ENCODE measurements at regions not wholly inside any gene's neighbourhood (a gene's known extent, or its start where the extent isn't known, plus 50 kb on each side); places are given as distances from the start of the nearest gene placed in this dataset.
"Not testable (repeated sequence)": the region's sequence is repeated elsewhere in the genome, so short reads cannot be mapped to it uniquely, and the experiment has no call there.

DNA sequence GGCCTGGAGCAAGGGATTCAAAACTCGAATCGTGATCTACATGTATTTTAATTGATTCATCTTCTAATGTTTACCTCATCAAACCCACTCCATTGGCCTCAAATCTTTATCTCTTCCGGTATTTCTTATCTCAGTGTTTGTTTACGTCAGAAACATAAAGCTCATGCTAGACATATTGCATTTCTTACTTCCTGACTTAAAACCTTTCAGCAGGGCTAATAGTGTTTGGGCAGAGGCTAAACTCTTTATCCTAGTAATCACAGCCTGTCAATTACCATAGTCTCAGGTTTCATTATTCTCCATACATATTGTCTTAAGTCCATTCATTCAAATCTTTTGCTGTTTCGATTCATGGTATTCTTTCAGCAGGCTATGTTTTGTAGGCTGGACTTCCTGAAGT is 81.3 kb upstream of the AGR3 start:
- no peak overlapping the region for H3K4me3 ChIP-seq
- no peak overlapping the region for H3K27ac ChIP-seq
- no peaks in the 10 kb centered on the region for H3K9me3 ChIP-seq
- no peak for DNase-seq
- TF ChIP-seq POLR2A (IDR thresholded peaks at IDR 0.05) (no peak), POLR2AphosphoS5 (IDR thresholded peaks at IDR 0.05) (no peak), EP300 (IDR thresholded peaks at IDR 0.05) (no peak), CTCF (IDR thresholded peaks at IDR 0.05) (no peak)
- no peaks in the 10 kb centered on the region for H3K36me3 ChIP-seq
- peaks cover 0 to 4% (median 0%) of the 10 kb centered on the region in 4 donors for H3K4me1 ChIP-seq
- no peaks in the 10 kb centered on the region for H3K27me3 ChIP-seq
- no peak for ATAC-seq (ENCODE audit: low FRiP score in 2 of 2)
- 60 to 74% methylated on average over 5 of the region's 5 CpGs for WGBS, 2 donors

GRCh38 chr7:16965697-16966096 is 83.9 kb upstream of the AGR3 start:
- not testable (repeated sequence) for ATAC-seq (ENCODE audit: low FRiP score in 2 of 2); H3K27ac ChIP-seq; H3K4me1 ChIP-seq; H3K4me3 ChIP-seq; H3K9me3 ChIP-seq; H3K27me3 ChIP-seq; H3K36me3 ChIP-seq; DNase-seq
- 88 to 96% methylated on average over 8 of the region's 8 CpGs for WGBS, 2 donors

GRCh38 chr7:16967300-16967811 is 85.6 kb upstream of the AGR3 start:
- peak in 1 of 2 donors; percentile 81 for ATAC-seq (ENCODE audit: low FRiP score in 2 of 2)
- H3K4me1 ChIP-seq = no peaks in the 10 kb centered on the region
- TF ChIP-seq CTCF (IDR thresholded peaks at IDR 0.05) = no peak
- no peak for TF ChIP-seq POLR2A (IDR thresholded peaks at IDR 0.05)
- no peak for TF ChIP-seq EP300 (IDR thresholded peaks at IDR 0.05)
- TF ChIP-seq POLR2AphosphoS5 (IDR thresholded peaks at IDR 0.05) = no peak
- H3K27me3 ChIP-seq = no peaks in the 10 kb centered on the region
- WGBS, 2 donors = 40 to 58% methylated on average over 1 of the region's 1 CpG
- no peak overlapping the region for H3K4me3 ChIP-seq
- H3K27ac ChIP-seq = peak overlapping the region in 2 of 4 donors; percentile 18 to 62
- DNase-seq = no peak
- H3K9me3 ChIP-seq = no peaks in the 10 kb centered on the region
- H3K36me3 ChIP-seq = no peaks in the 10 kb centered on the region

DNA sequence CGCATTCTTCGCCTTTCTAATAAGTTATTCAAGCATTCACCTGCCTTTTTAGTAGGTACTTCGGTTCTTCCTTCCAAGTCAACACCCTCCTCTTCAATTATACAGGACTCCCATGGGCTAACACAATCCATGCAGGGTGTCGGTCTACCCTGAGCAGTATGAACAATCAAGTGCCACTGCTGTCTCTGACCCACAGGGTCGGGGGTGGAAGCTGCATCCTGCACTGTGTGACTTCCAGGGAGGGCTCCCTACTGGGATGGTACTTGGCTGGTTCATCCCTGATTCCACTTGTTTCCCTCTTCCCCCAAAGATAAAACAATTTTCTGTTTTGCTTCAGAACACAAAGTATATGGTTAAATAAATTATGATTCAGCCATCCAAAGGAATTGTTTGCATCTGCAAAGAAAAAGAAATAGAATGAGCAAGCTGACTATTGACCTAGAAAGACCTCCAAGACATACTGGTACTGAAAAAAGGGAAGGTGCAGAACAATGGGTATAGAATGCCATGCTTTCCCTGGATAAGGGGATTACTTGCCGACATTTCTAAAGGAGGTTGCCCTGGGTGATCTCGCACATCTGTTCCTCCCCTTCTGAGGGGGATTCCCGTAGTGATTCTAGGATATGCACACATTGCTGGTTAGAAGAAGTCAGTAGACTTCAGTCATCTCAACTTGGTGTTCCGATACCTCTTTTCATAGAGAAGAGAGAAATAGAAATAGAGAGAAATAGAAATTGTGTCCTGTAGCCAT is 89.1 kb upstream of the AGR3 start:
- WGBS, 2 donors = 87 to 92% methylated on average over 9 of the region's 9 CpGs
- H3K36me3 ChIP-seq = no peaks in the 10 kb centered on the region
- H3K27ac ChIP-seq = no peak overlapping the region
- peak in 1 of 2 donors; percentile 51 for ATAC-seq (ENCODE audit: low FRiP score in 2 of 2)
- DNase-seq = no peak
- no peaks in the 10 kb centered on the region for H3K4me1 ChIP-seq
- H3K9me3 ChIP-seq = no peaks in the 10 kb centered on the region
- no peaks in the 10 kb centered on the region for H3K27me3 ChIP-seq
- no peak for TF ChIP-seq CTCF (IDR thresholded peaks at IDR 0.05)
- TF ChIP-seq EP300 (IDR thresholded peaks at IDR 0.05) = no peak
- TF ChIP-seq POLR2AphosphoS5 (IDR thresholded peaks at IDR 0.05) = no peak
- no peak for TF ChIP-seq POLR2A (IDR thresholded peaks at IDR 0.05)
- H3K4me3 ChIP-seq = no peak overlapping the region

DNA sequence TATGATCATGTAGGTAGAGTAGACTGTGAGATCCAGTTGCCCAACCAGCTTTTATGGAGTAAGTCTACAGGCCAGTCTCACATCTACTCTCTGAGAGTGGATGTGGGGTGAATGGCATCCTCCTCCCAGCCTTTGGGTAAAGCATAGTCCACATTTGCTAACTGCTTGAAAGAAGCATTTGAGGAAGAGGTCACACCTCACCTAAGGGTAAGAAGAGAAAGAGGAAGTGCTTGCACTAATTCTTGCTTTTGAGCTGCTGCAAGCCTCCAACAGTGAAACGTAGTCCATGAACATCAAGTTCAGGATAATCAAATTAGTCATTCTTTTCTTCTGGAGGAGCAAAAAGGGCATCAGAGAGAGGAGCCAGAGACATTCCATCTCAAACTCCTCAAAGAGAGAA is 93.9 kb upstream of the AGR3 start:
- ATAC-seq (ENCODE audit: low FRiP score in 2 of 2) = no peak
- Histone ChIP-seq H3K9me3 (no peaks in the 10 kb centered on the region), H3K4me3 (no peak overlapping the region), H3K36me3 (no peaks in the 10 kb centered on the region), H3K4me1 (peaks cover 10 to 17% (median 11%) of the 10 kb centered on the region in 4 donors), H3K27ac (no peak overlapping the region), H3K27me3 (no peaks in the 10 kb centered on the region)
- TF ChIP-seq POLR2A (IDR thresholded peaks at IDR 0.05) (no peak), POLR2AphosphoS5 (IDR thresholded peaks at IDR 0.05) (no peak), EP300 (IDR thresholded peaks at IDR 0.05) (no peak), CTCF (IDR thresholded peaks at IDR 0.05) (no peak)
- DNase-seq = no peak
- 31 to 50% methylated on average over 1 of the region's 1 CpG for WGBS, 2 donors
